IMR-90 (cell line): ENCODE measurements at regions not wholly inside any gene's neighbourhood (a gene's known extent, or its start where the extent isn't known, plus 50 kb on each side); places are given as distances from the start of the nearest gene placed in this dataset.

ENCODE experiments used
- ATAC-seq: fragments of 200-7000 bp; cut with Tn5 transposase; 2 replicates; pipeline ENCODE4 v1.9.1; 2020; ENCODE audit warnings: low read depth, mild to moderate bottlenecking, moderate library complexity
- BruUV-seq: library from RNA; stranded (reverse); fragments of 400-500 nt; replicated peaks from 2 replicates; lab custom pipeline; 2021; lab: Mats Ljungman, UMichigan
- CTCF ChIA-PET: fragments of 300-600 bp; formaldehyde crosslinking; extraction: SDS; loops from one replicate; lab custom pipeline; 2021; ENCODE audit warnings: antibody characterized with exemption; lab: Yijun Ruan, JAX
- POLR2A ChIA-PET: fragments of 300-600 bp; sonication (Branson Sonifier 250); formaldehyde crosslinking; loops from one replicate; lab custom pipeline; 2022; ENCODE audit warnings: antibody characterized with exemption; ENCODE audit not compliant: unreplicated experiment; lab: Charles Lee
- DNase-seq: peaks from one replicate; pipeline ENCODE4 v3.0.0; 2013
- H2AFZ ChIP-seq: replicated peaks from 2 replicates; pipeline ENCODE3; 2013; ENCODE audit warnings: low read length, mild to moderate bottlenecking; ENCODE audit not compliant: poor library complexity
- H2AK5ac ChIP-seq: 2 replicates; pipeline ENCODE4 v1.6.1; 2013; ENCODE audit warnings: low read depth, low read length, inconsistent platforms
- H2AK9ac ChIP-seq: replicated peaks from 2 replicates; pipeline ENCODE3; 2013; ENCODE audit warnings: mild to moderate bottlenecking, low read depth, low read length, moderate library complexity; ENCODE audit not compliant: poor library complexity
- H2BK120ac ChIP-seq: 2 replicates; pipeline ENCODE4 v1.6.1; 2013; ENCODE audit warnings: low read depth, low read length, inconsistent platforms
- H2BK15ac ChIP-seq: 3 replicates; pipeline ENCODE4 v1.6.1; 2013; ENCODE audit warnings: low read depth, low read length, inconsistent platforms
- H2BK20ac ChIP-seq: 2 replicates; pipeline ENCODE4 v1.6.1; 2013; ENCODE audit warnings: low read depth, mild to moderate bottlenecking, inconsistent platforms, low read length, moderate library complexity
- H2BK5ac ChIP-seq: 2 replicates; pipeline ENCODE4 v1.6.1; 2013; ENCODE audit warnings: mild to moderate bottlenecking, low read depth, low read length, inconsistent platforms; ENCODE audit not compliant: poor library complexity, severe bottlenecking
- H3K14ac ChIP-seq: replicated peaks from 2 replicates; pipeline ENCODE4 v1.6.1; 2013; ENCODE audit warnings: low read depth, low read length, inconsistent platforms
- H3K18ac ChIP-seq: 2 replicates; pipeline ENCODE4 v1.6.1; 2013; ENCODE audit warnings: low read depth, low read length, control low read depth
- H3K23ac ChIP-seq: 2 replicates; pipeline ENCODE4 v1.6.1; 2013; ENCODE audit warnings: low read depth, low read length, inconsistent platforms
- H3K27ac ChIP-seq: 2 replicates; pipeline ENCODE4 v1.5.1; 2013; ENCODE audit warnings: mild to moderate bottlenecking, control low read depth, low read length; ENCODE audit not compliant: insufficient read depth
- H3K27me3 ChIP-seq: 2 replicates; pipeline ENCODE4 v1.6.1; 2013; ENCODE audit warnings: low read length; ENCODE audit not compliant: control insufficient read depth, insufficient read depth
- H3K36me3 ChIP-seq: 2 replicates; pipeline ENCODE4 v1.6.1; 2013; ENCODE audit warnings: low read length, mixed read lengths; ENCODE audit not compliant: control insufficient read depth, insufficient read depth
- H3K4ac ChIP-seq: 2 replicates; pipeline ENCODE4 v1.6.1; 2013; ENCODE audit warnings: low read depth, low read length, inconsistent platforms
- H3K4me1 ChIP-seq: 2 replicates; pipeline ENCODE4 v1.6.1; 2013; ENCODE audit warnings: low read length, mixed read lengths; ENCODE audit not compliant: control insufficient read depth, insufficient read depth
- H3K4me2 ChIP-seq: 2 replicates; pipeline ENCODE4 v1.6.1; 2013; ENCODE audit warnings: low read depth, mild to moderate bottlenecking, control low read depth, low read length, moderate library complexity
- H3K4me3 ChIP-seq: 2 replicates; pipeline ENCODE4 v1.5.1; 2013; ENCODE audit warnings: low read depth, mild to moderate bottlenecking, control low read depth, low read length, moderate library complexity; ENCODE audit not compliant: insufficient read depth
- H3K56ac ChIP-seq: 2 replicates; pipeline ENCODE4 v1.6.1; 2013; ENCODE audit warnings: low read length, inconsistent platforms; ENCODE audit not compliant: insufficient read depth; ENCODE audit errors: extremely low read depth
- H3K79me1 ChIP-seq, 2 experiments: 2 replicates each; pipeline ENCODE4 v1.6.1; 2013; ENCODE audit warnings: low read length in 2 of 2, inconsistent platforms in 1 of 2, low read depth in 1 of 2
- H3K9ac ChIP-seq: 2 replicates; pipeline ENCODE4 v1.6.1; 2013; ENCODE audit warnings: low read depth, low read length, control low read depth
- H3K9me1 ChIP-seq: 2 replicates; pipeline ENCODE4 v1.6.1; 2013; ENCODE audit warnings: low read length, inconsistent platforms; ENCODE audit not compliant: insufficient read depth
- H3K9me3 ChIP-seq: 2 replicates; pipeline ENCODE4 v1.6.1; 2013; ENCODE audit warnings: low read length; ENCODE audit not compliant: control insufficient read depth, insufficient read depth
- H4K20me1 ChIP-seq: 2 replicates; pipeline ENCODE4 v1.6.1; 2013; ENCODE audit warnings: low read length, inconsistent platforms; ENCODE audit not compliant: insufficient read depth
- H4K5ac ChIP-seq: 2 replicates; pipeline ENCODE4 v1.6.1; 2013; ENCODE audit warnings: mild to moderate bottlenecking, low read depth, low read length, control low read depth
- H4K8ac ChIP-seq, 2 experiments: 2 replicates each; pipeline ENCODE4 v1.6.1; 2013; ENCODE audit warnings: low read depth in 2 of 2, low read length in 2 of 2, control low read depth in 1 of 2, inconsistent platforms in 1 of 2
- H4K91ac ChIP-seq: 2 replicates; pipeline ENCODE4 v1.6.1; 2013; ENCODE audit warnings: low read depth, low read length, inconsistent platforms; ENCODE audit not compliant: insufficient read depth
- BHLHE40 ChIP-seq: fragments of 150-350 bp; IDR thresholded peaks from 2 replicates; pipeline ENCODE4 v1.6.1; 2016; ENCODE audit warnings: mild to moderate bottlenecking, low read depth, low read length
- CEBPB ChIP-seq: IDR thresholded peaks from 2 replicates; pipeline ENCODE4 v1.6.1; 2012; ENCODE audit warnings: low read depth, low read length, improper control_type of control experiment
- CHD1 ChIP-seq: IDR thresholded peaks from 2 replicates; pipeline ENCODE4 v1.6.1; 2012; ENCODE audit warnings: low read depth, low read length, improper control_type of control experiment
- CTCF ChIP-seq: conservative IDR thresholded peaks from 2 replicates; pipeline ENCODE4 v1.5.1; 2012; ENCODE audit warnings: mild to moderate bottlenecking, low read depth, low read length, improper control_type of control experiment
- ELK1 ChIP-seq: fragments of 150-350 bp; IDR thresholded peaks from 2 replicates; pipeline ENCODE4 v1.6.1; 2016; ENCODE audit warnings: low read depth, mild to moderate bottlenecking, low read length, moderate library complexity, borderline replicate concordance
- FOS ChIP-seq: fragments of 150-350 bp; IDR thresholded peaks from 2 replicates; pipeline ENCODE4 v1.6.1; 2016; ENCODE audit warnings: low read depth, low read length
- MAFK ChIP-seq: IDR thresholded peaks from 2 replicates; pipeline ENCODE4 v1.6.1; 2012; ENCODE audit warnings: low read depth, low read length, improper control_type of control experiment
- MAZ ChIP-seq: IDR thresholded peaks from 2 replicates; pipeline ENCODE4 v1.6.1; 2012; ENCODE audit warnings: low read depth, mild to moderate bottlenecking, low read length, improper control_type of control experiment, moderate library complexity, borderline replicate concordance
- MXI1 ChIP-seq: IDR thresholded peaks from 2 replicates; pipeline ENCODE4 v1.6.1; 2012; ENCODE audit warnings: low read depth, mild to moderate bottlenecking, low read length, moderate library complexity, borderline replicate concordance
- NFE2L2 ChIP-seq: fragments of 150-350 bp; IDR thresholded peaks from 2 replicates; pipeline ENCODE4 v1.6.1; 2016; ENCODE audit warnings: low read depth, mild to moderate bottlenecking, low read length
- POLR2A ChIP-seq: IDR thresholded peaks from 2 replicates; pipeline ENCODE4 v1.6.1; 2012; ENCODE audit warnings: mild to moderate bottlenecking, low read depth, low read length
- RAD21 ChIP-seq: IDR thresholded peaks from 2 replicates; pipeline ENCODE4 v1.6.1; 2012; ENCODE audit warnings: low read length, improper control_type of control experiment
- RCOR1 ChIP-seq: IDR thresholded peaks from 2 replicates; pipeline ENCODE4 v1.6.1; 2012; ENCODE audit warnings: mild to moderate bottlenecking, low read length, improper control_type of control experiment; ENCODE audit not compliant: insufficient replicate concordance
- RFX5 ChIP-seq: IDR thresholded peaks from 2 replicates; pipeline ENCODE4 v1.8.0; 2012; ENCODE audit warnings: low read depth, mild to moderate bottlenecking, low read length, moderate library complexity
- SMC3 ChIP-seq: fragments of 150-350 bp; IDR thresholded peaks from 2 replicates; pipeline ENCODE4 v1.6.1; 2016; ENCODE audit warnings: low read depth, mild to moderate bottlenecking, antibody characterized with exemption, low read length, moderate library complexity
- USF2 ChIP-seq: fragments of 150-350 bp; IDR thresholded peaks from 2 replicates; pipeline ENCODE4 v1.6.1; 2017; ENCODE audit warnings: mild to moderate bottlenecking, antibody characterized with exemption, low read length, low read depth
- WGBS, 2 experiments: methylation state at CpG; one replicate each; pipeline versions ENCODE4 v1.1.5 to v1.1.7; 2013; ENCODE audit warnings: missing lambda C conversion rate in 2 of 2; ENCODE audit not compliant: insufficient read length in 1 of 2; ENCODE audit errors: extremely low coverage in 2 of 2; 5-methylcytosine and 5-hydroxymethylcytosine counted together
- dilution Hi-C: fragments of 300-500 bp; cut with HindIII; formaldehyde crosslinking; loops from one replicate; pipeline ENCODE4 v1.14.3; 2018; ENCODE audit warnings: low sequenced_read_pairs; ENCODE audit not compliant: unreplicated experiment
- in situ Hi-C: fragments of 300-500 bp; cut with MboI; formaldehyde crosslinking; loops from 3 replicates; pipeline ENCODE4 v1.14.3; 2019; ENCODE audit warnings: low sequenced_read_pairs, inconsistent platforms, mixed read lengths
- intact Hi-C: fragments of 100-400 bp; cut with micrococcal nuclease; formaldehyde crosslinking; loops from 2 replicates; pipeline ENCODE4 v1.10.0; 2022

GRCh38 chr3:22297436-22297835 lies 546.4 kb upstream of the ZNF385D start:
- H4K5ac ChIP-seq, result no peak overlapping the region
- H3K9me3 ChIP-seq, result peaks cover 3% of the 10 kb centered on the region; the same call in 1 of the 2 replicates
- intact Hi-C loops, result no loop called here
- no peak overlapping the region for H3K14ac ChIP-seq
- no peaks in the 10 kb centered on the region for H3K9me1 ChIP-seq
- in situ Hi-C loops, result no loop called here
- H3K4me1 ChIP-seq, result no peaks in the 10 kb centered on the region
- no CpG with 5 or more reads among the region's 4 CpGs for WGBS, 2 experiments
- BruUV-seq, result no TSS peak
- no peak overlapping the region for H3K4me2 ChIP-seq
- H2BK5ac ChIP-seq, result no peak overlapping the region
- H3K79me1 ChIP-seq, result no peaks in the 10 kb centered on the region
- dilution Hi-C loops, result no loop called here
- H3K27ac ChIP-seq, result no peak overlapping the region
- no peak overlapping the region for H2BK120ac ChIP-seq
- no peak overlapping the region for H2AK9ac ChIP-seq
- no peaks in the 10 kb centered on the region for H4K20me1 ChIP-seq
- ChIA-PET CTCF (no interaction called here), POLR2A (no interaction called here)
- H3K4me3 ChIP-seq, result no peak overlapping the region
- no peaks in the 10 kb centered on the region for H3K27me3 ChIP-seq
- H3K36me3 ChIP-seq, result no peaks in the 10 kb centered on the region
- DNase-seq (no peak), ATAC-seq (no peak)
- H3K4ac ChIP-seq, result no peak overlapping the region
- H3K56ac ChIP-seq, result no peak overlapping the region
- H2AFZ ChIP-seq, result no peak overlapping the region
- H3K18ac ChIP-seq, result no peak overlapping the region
- H2BK20ac ChIP-seq, result no peak overlapping the region
- H4K8ac ChIP-seq, result no peak overlapping the region
- H4K91ac ChIP-seq, result no peak overlapping the region
- no peak overlapping the region for H2AK5ac ChIP-seq
- H3K23ac ChIP-seq, result no peak overlapping the region
- TF ChIP-seq CTCF, result no peak
- no peak for TF ChIP-seq FOS
- no peak for TF ChIP-seq MAFK
- no peak for TF ChIP-seq POLR2A
- no peak for TF ChIP-seq CEBPB
- no peak for TF ChIP-seq ELK1
- TF ChIP-seq MXI1, result no peak
- no peak for TF ChIP-seq NFE2L2
- no peak for TF ChIP-seq RCOR1
- TF ChIP-seq RAD21, result no peak
- TF ChIP-seq CHD1, result no peak
- no peak for TF ChIP-seq MAZ
- no peak for TF ChIP-seq USF2
- no peak for TF ChIP-seq RFX5
- TF ChIP-seq BHLHE40, result no peak
- TF ChIP-seq SMC3, result no peak
- no peak overlapping the region for H3K9ac ChIP-seq
- no peak overlapping the region for H2BK15ac ChIP-seq
